GM12878 (cell line): ENCODE measurements at regions not wholly inside any gene's neighbourhood (a gene's known extent, or its start where the extent isn't known, plus 50 kb on each side); places are given as distances from the start of the nearest gene placed in this dataset.
"Not testable (repeated sequence)": the region's sequence is repeated elsewhere in the genome, so short reads cannot be mapped to it uniquely, and the experiment has no call there.

ENCODE experiments used
- ATAC-seq: fragments of 200-7000 bp; cut with Tn5 transposase; 3 replicates; pipeline ENCODE4 v1.9.1; 2020; ENCODE audit warnings: mild to moderate bottlenecking, moderate library complexity
- BruUV-seq: library from RNA; stranded (reverse); fragments of 400-500 nt; replicated peaks from 2 replicates; lab custom pipeline; 2021; lab: Mats Ljungman, UMichigan
- CTCF ChIA-PET: fragments of 300-600 bp; sonication (Branson Sonifier 250); formaldehyde crosslinking; extraction: SDS; loops from one replicate; lab custom pipeline; 2021; ENCODE audit warnings: inconsistent platforms; lab: Yijun Ruan, JAX
- POLR2A ChIA-PET: fragments of 350-600 bp; formaldehyde crosslinking; extraction: SDS; loops from one replicate; lab custom pipeline; 2021; ENCODE audit warnings: inconsistent platforms; lab: Charles Lee
- RAD21 ChIA-PET: fragments of 300-600 bp; sonication (Branson Sonifier 250); formaldehyde crosslinking; loops from one replicate; lab custom pipeline; 2023; ENCODE audit warnings: antibody characterized with exemption; ENCODE audit not compliant: unreplicated experiment; lab: Charles Lee
- SMC1A ChIA-PET: fragments of 300-600 bp; sonication (Branson Sonifier 250); formaldehyde crosslinking; loops from one replicate; lab custom pipeline; 2023; ENCODE audit not compliant: unreplicated experiment, uncharacterized antibody; lab: Charles Lee
- DNase-seq: peaks from one replicate; pipeline ENCODE4 v3.0.0-alpha.2; 2011; ENCODE audit warnings: low read depth, low spot score
- FAIRE-seq: peaks from 3 replicates; lab custom pipeline; 2011; peaks lifted over from hg19 to GRCh38; lab: Jason Lieb, UNC
- H2AFZ ChIP-seq: 2 replicates; pipeline ENCODE4 v1.6.0; 2011; ENCODE audit warnings: low read depth, low read length, control low read depth; ENCODE audit not compliant: control insufficient read depth
- H3K27ac ChIP-seq: 2 replicates; pipeline ENCODE4 v1.5.1; 2011; ENCODE audit warnings: control low read depth; ENCODE audit not compliant: control insufficient read depth, insufficient read depth
- H3K27me3 ChIP-seq, 2 experiments: replicated peaks in 1 of 2; 2 replicates each; pipeline versions ENCODE4 v1.6.0 to v1.6.1; 2011; ENCODE audit warnings: low read length in 1 of 2; ENCODE audit not compliant: control insufficient read depth in 2 of 2, insufficient read depth in 2 of 2
- H3K36me3 ChIP-seq, 2 experiments: 2 replicates each; pipeline ENCODE4 v1.5.1; 2011; ENCODE audit warnings: low read length in 1 of 2; ENCODE audit not compliant: control insufficient read depth in 2 of 2, insufficient read depth in 2 of 2
- H3K4me1 ChIP-seq: 2 replicates; pipeline ENCODE4 v1.6.1; 2011; ENCODE audit warnings: mild to moderate bottlenecking, low read length, moderate library complexity, mixed read lengths; ENCODE audit not compliant: control insufficient read depth, insufficient read depth
- H3K4me2 ChIP-seq: 2 replicates; pipeline ENCODE4 v1.6.0; 2011; ENCODE audit warnings: control low read depth; ENCODE audit not compliant: control insufficient read depth, insufficient read depth
- H3K4me3 ChIP-seq: fragments of 200-600 bp; sonication (generic); 2 replicates; pipeline ENCODE4 v1.5.1; 2016
- H3K79me2 ChIP-seq: 2 replicates; pipeline ENCODE4 v1.6.0; 2011; ENCODE audit warnings: low read length; ENCODE audit not compliant: control insufficient read depth, insufficient read depth
- H3K9ac ChIP-seq: 2 replicates; pipeline ENCODE4 v1.8.0; 2011; ENCODE audit warnings: low read length, control low read depth, mixed read lengths; ENCODE audit not compliant: control insufficient read depth, insufficient read depth
- H3K9me3 ChIP-seq: replicated peaks from 3 replicates; pipeline ENCODE4 v1.5.1; 2011; ENCODE audit warnings: mild to moderate bottlenecking, low read length; ENCODE audit not compliant: control insufficient read depth, insufficient read depth
- H4K20me1 ChIP-seq: 2 replicates; pipeline ENCODE4 v1.6.0; 2011; ENCODE audit not compliant: control insufficient read depth, insufficient read depth
- BCL11A ChIP-seq: IDR thresholded peaks from 2 replicates; pipeline ENCODE4 v1.6.1; 2011; ENCODE audit warnings: low read depth, low read length
- CBFB ChIP-seq: IDR thresholded peaks from 2 replicates; pipeline ENCODE4 v1.6.1; 2016; ENCODE audit warnings: antibody characterized with exemption, low read depth
- GABPA ChIP-seq: IDR thresholded peaks from 2 replicates; pipeline ENCODE4 v1.6.1; 2014; ENCODE audit warnings: antibody characterized with exemption, low read depth, mild to moderate bottlenecking, inconsistent platforms
- IRF3 ChIP-seq: fragments of 450-650 bp; IDR thresholded peaks from 2 replicates; pipeline ENCODE4 v1.6.1; 2014; ENCODE audit warnings: mild to moderate bottlenecking
- NFYA ChIP-seq: IDR thresholded peaks from 2 replicates; pipeline ENCODE4 v1.6.1; 2011; ENCODE audit warnings: low read depth, mild to moderate bottlenecking, low read length, improper control_type of control experiment, borderline replicate concordance
- NFYB ChIP-seq: IDR thresholded peaks from 2 replicates; pipeline ENCODE4 v1.6.1; 2011; ENCODE audit warnings: low read depth, mild to moderate bottlenecking, low read length, improper control_type of control experiment, moderate library complexity; ENCODE audit not compliant: insufficient read depth
- WGBS: methylation state at CpG from one replicate; pipeline ENCODE4 v1.1.6; 2016; ENCODE audit warnings: low lambda C conversion rate; ENCODE audit not compliant: insufficient replicate concordance, insufficient coverage; ENCODE audit errors: missing lambda C conversion rate; 5-methylcytosine and 5-hydroxymethylcytosine counted together
- in situ Hi-C: fragments of 300-500 bp; cut with MboI; formaldehyde crosslinking; loops from 9 replicates; pipeline ENCODE4 v1.14.3; 2018; ENCODE audit warnings: mixed read lengths
- intact Hi-C: fragments of 100-400 bp; cut with micrococcal nuclease; formaldehyde crosslinking; loops from one replicate; pipeline ENCODE4 v1.14.2; 2022; ENCODE audit not compliant: unreplicated experiment
- TF ChIP-seq, protein P1 (sequence below): IDR thresholded peaks from 2 replicates; pipeline ENCODE4 v1.6.1; 2011; ENCODE audit warnings: low read depth, low read length, improper control_type of control experiment, borderline replicate concordance
- TF ChIP-seq, protein P2 (sequence below): fragments of 450-650 bp; IDR thresholded peaks from 2 replicates; pipeline ENCODE4 v1.6.1; 2017; ENCODE audit warnings: mild to moderate bottlenecking
- TF ChIP-seq, protein P3 (sequence below): fragments of 450-650 bp; IDR thresholded peaks from 2 replicates; pipeline ENCODE4 v1.6.1; 2017; ENCODE audit warnings: mild to moderate bottlenecking, low read depth, inconsistent platforms; ENCODE audit not compliant: poor library complexity, severe bottlenecking

DNA sequence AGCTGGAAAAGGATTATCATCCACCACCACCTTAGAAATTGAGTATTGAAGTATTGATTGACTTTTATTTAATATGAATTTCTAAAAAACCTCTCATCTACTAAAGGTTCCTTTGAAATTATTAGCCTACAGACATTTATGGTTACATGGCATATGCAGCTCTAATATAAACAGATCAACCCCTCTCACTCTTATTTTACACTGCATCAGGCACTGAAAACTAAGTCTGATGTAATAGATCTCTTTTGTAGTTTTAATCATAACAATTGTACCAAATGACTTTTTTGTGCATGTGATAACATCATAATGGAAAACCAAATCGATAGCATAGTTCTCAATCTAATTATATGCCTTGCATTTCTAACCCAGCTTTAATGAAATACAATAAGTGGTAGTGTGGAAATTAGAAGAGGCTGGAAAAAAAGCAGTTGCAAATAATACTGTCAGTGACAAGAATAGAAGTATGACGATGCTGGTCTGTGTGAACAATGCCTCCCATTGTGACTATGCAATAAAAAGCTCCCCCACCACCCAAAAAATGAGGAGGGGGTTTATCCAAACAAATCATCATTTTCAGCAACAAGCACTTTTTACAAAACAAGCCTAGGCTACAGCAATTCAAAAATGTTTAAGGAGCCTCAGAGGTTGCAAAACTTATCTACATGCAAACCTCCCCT, 426.5 kb upstream of the NFIA start (continued):
- TF ChIP-seq IRF3: no peak
- TF ChIP-seq GABPA: no peak
- TF ChIP-seq NFYA: no peak
- TF ChIP-seq, all 136 proteins: peak for 0

DNA sequence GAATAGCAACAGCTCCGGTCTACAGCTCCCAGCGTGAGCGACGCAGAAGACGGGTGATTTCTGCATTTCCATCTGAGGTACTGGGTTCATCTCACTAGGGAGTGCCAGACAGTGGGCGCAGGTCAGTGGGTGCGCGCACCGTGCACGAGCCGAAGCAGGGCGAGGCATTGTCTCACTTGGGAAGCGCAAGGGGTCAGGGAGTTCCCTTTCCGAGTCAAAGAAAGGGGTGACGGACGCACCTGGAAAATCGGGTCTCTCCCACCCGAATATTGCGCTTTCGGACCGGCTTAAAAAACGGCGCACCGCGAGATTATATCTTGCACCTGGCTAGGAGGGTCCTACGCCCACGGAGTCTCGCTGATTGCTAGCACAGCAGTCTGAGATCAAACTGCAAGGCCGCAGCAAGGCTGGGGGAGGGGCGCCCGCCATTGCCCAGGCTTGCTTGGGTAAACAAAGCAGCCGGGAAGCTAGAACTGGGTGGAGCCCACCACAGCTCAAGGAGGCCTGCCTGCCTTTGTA, 442.3 kb upstream of the NFIA start:
- CTCF ChIA-PET, ATAC-seq, SMC1A ChIA-PET: not testable (repeated sequence)

DNA sequence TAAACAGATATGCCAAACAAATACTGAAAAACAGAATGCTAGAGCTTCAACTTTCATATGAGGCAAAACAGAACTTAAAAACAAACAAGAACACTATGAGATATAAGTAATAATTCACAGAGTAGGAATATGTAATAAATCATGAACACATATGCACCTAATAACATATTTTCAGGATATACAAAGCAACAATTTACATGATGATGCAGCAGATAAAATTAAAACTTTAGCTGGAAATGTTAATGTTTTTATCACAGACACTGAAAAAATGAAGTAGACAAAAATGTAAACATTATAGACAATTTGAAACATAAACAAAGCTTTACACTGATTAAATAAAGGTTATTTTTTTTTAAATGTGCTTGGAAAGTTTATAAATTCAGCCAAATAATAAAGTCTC, 443.1 kb upstream of the NFIA start:
- CTCF ChIA-PET: no interaction called here
- Histone ChIP-seq H3K4me3 (no peak overlapping the region), H4K20me1 (no peaks in the 10 kb centered on the region), H3K27me3 (no peaks in the 10 kb centered on the region), H3K36me3 (no peaks in the 10 kb centered on the region), H3K79me2 (no peaks in the 10 kb centered on the region), H3K9me3 (no peaks in the 10 kb centered on the region), H3K4me1 (no peaks in the 10 kb centered on the region), H3K27ac (no peak overlapping the region), H3K4me2 (no peak overlapping the region), H2AFZ (no peak overlapping the region), H3K9ac (no peak overlapping the region)
- ATAC-seq (no peak), FAIRE-seq (no peak), DNase-seq (no peak)
- no TSS peak for BruUV-seq
- POLR2A ChIA-PET: no interaction called here
- SMC1A ChIA-PET: no interaction called here
- intact Hi-C loops: no loop called here
- RAD21 ChIA-PET: no interaction called here
- in situ Hi-C loops: no loop called here
- TF ChIP-seq BCL11A (no peak), NFYB (no peak), CBFB (no peak)
- TF ChIP-seq, protein P1, sequence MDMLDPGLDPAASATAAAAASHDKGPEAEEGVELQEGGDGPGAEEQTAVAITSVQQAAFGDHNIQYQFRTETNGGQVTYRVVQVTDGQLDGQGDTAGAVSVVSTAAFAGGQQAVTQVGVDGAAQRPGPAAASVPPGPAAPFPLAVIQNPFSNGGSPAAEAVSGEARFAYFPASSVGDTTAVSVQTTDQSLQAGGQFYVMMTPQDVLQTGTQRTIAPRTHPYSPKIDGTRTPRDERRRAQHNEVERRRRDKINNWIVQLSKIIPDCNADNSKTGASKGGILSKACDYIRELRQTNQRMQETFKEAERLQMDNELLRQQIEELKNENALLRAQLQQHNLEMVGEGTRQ: no peak
- TF ChIP-seq, protein P2, sequence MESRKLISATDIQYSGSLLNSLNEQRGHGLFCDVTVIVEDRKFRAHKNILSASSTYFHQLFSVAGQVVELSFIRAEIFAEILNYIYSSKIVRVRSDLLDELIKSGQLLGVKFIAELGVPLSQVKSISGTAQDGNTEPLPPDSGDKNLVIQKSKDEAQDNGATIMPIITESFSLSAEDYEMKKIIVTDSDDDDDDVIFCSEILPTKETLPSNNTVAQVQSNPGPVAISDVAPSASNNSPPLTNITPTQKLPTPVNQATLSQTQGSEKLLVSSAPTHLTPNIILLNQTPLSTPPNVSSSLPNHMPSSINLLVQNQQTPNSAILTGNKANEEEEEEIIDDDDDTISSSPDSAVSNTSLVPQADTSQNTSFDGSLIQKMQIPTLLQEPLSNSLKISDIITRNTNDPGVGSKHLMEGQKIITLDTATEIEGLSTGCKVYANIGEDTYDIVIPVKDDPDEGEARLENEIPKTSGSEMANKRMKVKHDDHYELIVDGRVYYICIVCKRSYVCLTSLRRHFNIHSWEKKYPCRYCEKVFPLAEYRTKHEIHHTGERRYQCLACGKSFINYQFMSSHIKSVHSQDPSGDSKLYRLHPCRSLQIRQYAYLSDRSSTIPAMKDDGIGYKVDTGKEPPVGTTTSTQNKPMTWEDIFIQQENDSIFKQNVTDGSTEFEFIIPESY: no peak
- TF ChIP-seq, protein P3, sequence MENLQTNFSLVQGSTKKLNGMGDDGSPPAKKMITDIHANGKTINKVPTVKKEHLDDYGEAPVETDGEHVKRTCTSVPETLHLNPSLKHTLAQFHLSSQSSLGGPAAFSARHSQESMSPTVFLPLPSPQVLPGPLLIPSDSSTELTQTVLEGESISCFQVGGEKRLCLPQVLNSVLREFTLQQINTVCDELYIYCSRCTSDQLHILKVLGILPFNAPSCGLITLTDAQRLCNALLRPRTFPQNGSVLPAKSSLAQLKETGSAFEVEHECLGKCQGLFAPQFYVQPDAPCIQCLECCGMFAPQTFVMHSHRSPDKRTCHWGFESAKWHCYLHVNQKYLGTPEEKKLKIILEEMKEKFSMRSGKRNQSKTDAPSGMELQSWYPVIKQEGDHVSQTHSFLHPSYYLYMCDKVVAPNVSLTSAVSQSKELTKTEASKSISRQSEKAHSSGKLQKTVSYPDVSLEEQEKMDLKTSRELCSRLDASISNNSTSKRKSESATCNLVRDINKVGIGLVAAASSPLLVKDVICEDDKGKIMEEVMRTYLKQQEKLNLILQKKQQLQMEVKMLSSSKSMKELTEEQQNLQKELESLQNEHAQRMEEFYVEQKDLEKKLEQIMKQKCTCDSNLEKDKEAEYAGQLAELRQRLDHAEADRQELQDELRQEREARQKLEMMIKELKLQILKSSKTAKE: no peak

More for the DNA sequence above, 442.3 kb upstream of the NFIA start:
- H2AFZ ChIP-seq, POLR2A ChIA-PET, H3K9me3 ChIP-seq, intact Hi-C loops, H3K36me3 ChIP-seq, H3K4me2 ChIP-seq, RAD21 ChIA-PET, H3K27ac ChIP-seq, H3K9ac ChIP-seq, H4K20me1 ChIP-seq, H3K27me3 ChIP-seq, DNase-seq, H3K4me1 ChIP-seq, H3K79me2 ChIP-seq, in situ Hi-C loops, FAIRE-seq, H3K4me3 ChIP-seq, BruUV-seq: not testable (repeated sequence)
- WGBS: 72% methylated on average over 25 of the region's 32 CpGs
